HG02588 (cell line): ENCODE measurements at regions not wholly inside any gene's neighbourhood (a gene's known extent, or its start where the extent isn't known, plus 50 kb on each side); places are given as distances from the start of the nearest gene placed in this dataset.
"Not testable (repeated sequence)": the region's sequence is repeated elsewhere in the genome, so short reads cannot be mapped to it uniquely, and the experiment has no call there.

Experiments
- ATAC-seq: cut with Tn5 transposase; IDR thresholded peaks from one replicate; pipeline ENCODE4 v1.9.1; 2021; ENCODE audit warnings: mild to moderate bottlenecking, moderate library complexity; ENCODE audit not compliant: unreplicated experiment

- no peak for ATAC-seq
These were observed 181.2 kb upstream of the LRATD1 start for GRCh38 chr2:14451312-14451711.

- ATAC-seq, result no peak
These were observed 178.3 kb upstream of the LRATD1 start for GRCh38 chr2:14454202-14454601.

- ATAC-seq, result no peak
These were observed 172.7 kb upstream of the LRATD1 start for GRCh38 chr2:14459786-14460325.

- ATAC-seq, result no peak
These were observed 156.5 kb upstream of the LRATD1 start for GRCh38 chr2:14475994-14476393.

- ATAC-seq, result no peak
These were observed 153.0 kb upstream of the LRATD1 start for GRCh38 chr2:14479486-14479885.

- no peak for ATAC-seq
These were observed 152.4 kb upstream of the LRATD1 start for GRCh38 chr2:14480120-14480519.

- ATAC-seq, result no peak
These were observed 151.6 kb upstream of the LRATD1 start for GRCh38 chr2:14480906-14481305.

- ATAC-seq, result no peak
These were observed 139.5 kb upstream of the LRATD1 start for GRCh38 chr2:14492920-14493503.

- no peak for ATAC-seq
These were observed 137.8 kb upstream of the LRATD1 start for GRCh38 chr2:14494759-14495158.

- no peak for ATAC-seq
These were observed 131.5 kb upstream of the LRATD1 start for GRCh38 chr2:14501061-14501460.

GRCh38 chr2:14506955-14507354 is 125.6 kb upstream of the LRATD1 start:
- not testable (repeated sequence) for ATAC-seq

- no peak for ATAC-seq
These were observed 121.0 kb upstream of the LRATD1 start for GRCh38 chr2:14511541-14511940.

GRCh38 chr2:14513903-14514302 is 118.6 kb upstream of the LRATD1 start:
- no peak for ATAC-seq

- ATAC-seq, result no peak
These were observed 115.7 kb upstream of the LRATD1 start for GRCh38 chr2:14516844-14517243.

- no peak for ATAC-seq
These were observed 114.8 kb upstream of the LRATD1 start for GRCh38 chr2:14517731-14518130.

- no peak for ATAC-seq
These were observed 112.1 kb upstream of the LRATD1 start for GRCh38 chr2:14520385-14520945.

GRCh38 chr2:14524041-14524802 is 108.3 kb upstream of the LRATD1 start:
- no peak for ATAC-seq

- ATAC-seq, result no peak
These were observed 107.8 kb upstream of the LRATD1 start for GRCh38 chr2:14524803-14525080.

- no peak for ATAC-seq
These were observed 102.0 kb upstream of the LRATD1 start for GRCh38 chr2:14530506-14530905.

- ATAC-seq, result no peak
These were observed 99.3 kb upstream of the LRATD1 start for GRCh38 chr2:14533131-14533757.

GRCh38 chr2:14535156-14535555 is 97.4 kb upstream of the LRATD1 start:
- ATAC-seq, result no peak

GRCh38 chr2:14536976-14537375 is 95.5 kb upstream of the LRATD1 start:
- no peak for ATAC-seq
